A549 (cell line): ENCODE measurements at regions not wholly inside any gene's neighbourhood (a gene's known extent, or its start where the extent isn't known, plus 50 kb on each side); places are given as distances from the start of the nearest gene placed in this dataset.

Experiments used
- MAZ ChIP-seq: fragments of 150-350 bp; IDR thresholded peaks from 2 replicates; pipeline ENCODE4 v1.6.1; 2014; ENCODE audit warnings: antibody characterized with exemption, low read depth, low read length, borderline replicate concordance
- POLR2AphosphoS2 ChIP-seq: conservative IDR thresholded peaks from 2 replicates; pipeline ENCODE4 v1.6.1; 2012; ENCODE audit warnings: low read length, improper control_type of control experiment, inconsistent platforms
- RCOR1 ChIP-seq: fragments of 150-350 bp; IDR thresholded peaks from 2 replicates; pipeline ENCODE4 v1.6.1; 2014; ENCODE audit warnings: antibody characterized with exemption, low read length, low read depth
- USF2 ChIP-seq: fragments of 450-650 bp; IDR thresholded peaks from 2 replicates; pipeline ENCODE4 v1.6.1; 2014; ENCODE audit warnings: antibody characterized with exemption
- TF ChIP-seq, protein P1 (sequence below): fragments of >200 bp; sonication (Bioruptor Twin); formaldehyde crosslinking; IDR thresholded peaks from 3 replicates; pipeline ENCODE4 v1.5.1; 2016

DNA sequence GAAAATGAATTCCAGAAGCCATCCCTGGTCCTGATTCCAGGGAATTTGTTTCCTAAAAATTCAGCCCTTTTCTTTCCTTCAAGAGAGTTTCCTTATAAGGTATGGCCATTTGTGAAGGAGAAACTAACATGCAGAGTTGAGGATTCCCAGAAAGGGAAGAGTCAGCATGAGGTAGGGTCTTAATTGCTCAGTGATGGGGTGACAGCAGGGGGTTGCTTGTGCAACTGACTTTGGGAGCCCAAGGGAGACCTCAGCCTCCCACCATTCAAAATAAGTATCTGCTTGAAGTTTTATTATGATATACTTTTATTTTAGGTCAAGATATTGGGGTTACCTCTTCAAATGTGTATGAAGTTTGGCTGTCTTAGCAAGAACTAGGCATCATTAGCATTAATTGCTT lies 74.9 kb upstream of the CELF4 start:
- TF ChIP-seq RCOR1 (no peak), MAZ (no peak), POLR2AphosphoS2 (no peak), USF2 (no peak)
- TF ChIP-seq, protein P1, sequence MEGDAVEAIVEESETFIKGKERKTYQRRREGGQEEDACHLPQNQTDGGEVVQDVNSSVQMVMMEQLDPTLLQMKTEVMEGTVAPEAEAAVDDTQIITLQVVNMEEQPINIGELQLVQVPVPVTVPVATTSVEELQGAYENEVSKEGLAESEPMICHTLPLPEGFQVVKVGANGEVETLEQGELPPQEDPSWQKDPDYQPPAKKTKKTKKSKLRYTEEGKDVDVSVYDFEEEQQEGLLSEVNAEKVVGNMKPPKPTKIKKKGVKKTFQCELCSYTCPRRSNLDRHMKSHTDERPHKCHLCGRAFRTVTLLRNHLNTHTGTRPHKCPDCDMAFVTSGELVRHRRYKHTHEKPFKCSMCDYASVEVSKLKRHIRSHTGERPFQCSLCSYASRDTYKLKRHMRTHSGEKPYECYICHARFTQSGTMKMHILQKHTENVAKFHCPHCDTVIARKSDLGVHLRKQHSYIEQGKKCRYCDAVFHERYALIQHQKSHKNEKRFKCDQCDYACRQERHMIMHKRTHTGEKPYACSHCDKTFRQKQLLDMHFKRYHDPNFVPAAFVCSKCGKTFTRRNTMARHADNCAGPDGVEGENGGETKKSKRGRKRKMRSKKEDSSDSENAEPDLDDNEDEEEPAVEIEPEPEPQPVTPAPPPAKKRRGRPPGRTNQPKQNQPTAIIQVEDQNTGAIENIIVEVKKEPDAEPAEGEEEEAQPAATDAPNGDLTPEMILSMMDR = no peak
